ENCODE measurements at regions not wholly inside any gene's neighbourhood (a gene's known extent, or its start where the extent isn't known, plus 50 kb on each side); places are given as distances from the start of the nearest gene placed in this dataset.

DNA sequence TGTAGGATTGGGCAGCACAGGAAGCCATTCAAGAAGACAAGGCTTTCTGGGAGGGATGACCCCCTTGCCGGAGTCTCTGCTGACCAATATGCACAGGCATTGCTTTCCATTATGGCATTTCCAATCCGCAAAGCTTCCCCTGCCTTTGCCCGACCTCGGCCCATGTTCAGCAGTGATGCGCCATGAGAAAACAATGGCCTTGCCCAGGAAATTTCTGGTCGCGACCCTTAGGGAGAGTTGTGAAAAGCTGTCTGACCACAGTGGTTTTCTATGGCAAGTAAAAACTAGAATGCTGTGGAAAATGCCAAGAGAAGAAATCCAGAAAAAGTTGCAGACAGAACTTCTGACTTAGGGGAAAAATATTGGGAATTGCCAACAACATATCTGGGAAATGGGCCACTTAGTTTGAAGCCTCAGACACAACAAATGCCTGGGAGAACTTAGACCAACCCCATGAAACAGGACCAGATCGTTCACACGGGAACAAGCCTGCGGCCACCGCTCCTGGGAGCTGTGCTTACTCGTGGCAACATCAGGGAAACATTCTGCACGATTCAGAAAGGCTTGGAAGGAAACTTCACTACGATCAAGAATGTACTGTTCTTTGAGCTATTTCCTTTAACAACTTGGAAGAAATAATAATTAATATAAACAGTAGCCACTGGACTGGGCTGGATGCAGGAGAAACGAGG lies 512.4 kb downstream of the TNS3 start:
- TF ChIP-seq, protein P1, sequence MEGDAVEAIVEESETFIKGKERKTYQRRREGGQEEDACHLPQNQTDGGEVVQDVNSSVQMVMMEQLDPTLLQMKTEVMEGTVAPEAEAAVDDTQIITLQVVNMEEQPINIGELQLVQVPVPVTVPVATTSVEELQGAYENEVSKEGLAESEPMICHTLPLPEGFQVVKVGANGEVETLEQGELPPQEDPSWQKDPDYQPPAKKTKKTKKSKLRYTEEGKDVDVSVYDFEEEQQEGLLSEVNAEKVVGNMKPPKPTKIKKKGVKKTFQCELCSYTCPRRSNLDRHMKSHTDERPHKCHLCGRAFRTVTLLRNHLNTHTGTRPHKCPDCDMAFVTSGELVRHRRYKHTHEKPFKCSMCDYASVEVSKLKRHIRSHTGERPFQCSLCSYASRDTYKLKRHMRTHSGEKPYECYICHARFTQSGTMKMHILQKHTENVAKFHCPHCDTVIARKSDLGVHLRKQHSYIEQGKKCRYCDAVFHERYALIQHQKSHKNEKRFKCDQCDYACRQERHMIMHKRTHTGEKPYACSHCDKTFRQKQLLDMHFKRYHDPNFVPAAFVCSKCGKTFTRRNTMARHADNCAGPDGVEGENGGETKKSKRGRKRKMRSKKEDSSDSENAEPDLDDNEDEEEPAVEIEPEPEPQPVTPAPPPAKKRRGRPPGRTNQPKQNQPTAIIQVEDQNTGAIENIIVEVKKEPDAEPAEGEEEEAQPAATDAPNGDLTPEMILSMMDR (IDR thresholded peaks at IDR 0.05; ENCODE audit: low read depth, low read length), result no peak
- TF ChIP-seq, protein P2, sequence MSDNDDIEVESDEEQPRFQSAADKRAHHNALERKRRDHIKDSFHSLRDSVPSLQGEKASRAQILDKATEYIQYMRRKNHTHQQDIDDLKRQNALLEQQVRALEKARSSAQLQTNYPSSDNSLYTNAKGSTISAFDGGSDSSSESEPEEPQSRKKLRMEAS (IDR thresholded peaks at IDR 0.05; ENCODE audit: low read depth, low read length), result no peak
- no peak for TF ChIP-seq MYC (IDR thresholded peaks at IDR 0.05; ENCODE audit: low read depth, low read length)
